ENCODE measurements at regions not wholly inside any gene's neighbourhood (a gene's known extent, or its start where the extent isn't known, plus 50 kb on each side); places are given as distances from the start of the nearest gene placed in this dataset.
"Not testable (repeated sequence)": the region's sequence is repeated elsewhere in the genome, so short reads cannot be mapped to it uniquely, and the experiment has no call there.

GRCh38 chr14:105704492-105704891 lies 178.1 kb downstream of the TMEM121 start:
- not testable (repeated sequence) for H3K4me2 ChIP-seq; H3K36me3 ChIP-seq (ENCODE audit: insufficient read depth); H4K20me1 ChIP-seq (ENCODE audit: insufficient read depth); H3K79me2 ChIP-seq (ENCODE audit: insufficient read depth, low read depth); H3K27me3 ChIP-seq (ENCODE audit: insufficient read depth, low read depth); H3K27ac ChIP-seq; H3K4me3 ChIP-seq (IDR thresholded peaks at IDR 0.05; ENCODE audit: insufficient read depth, low read depth, low read length); H2AFZ ChIP-seq (ENCODE audit: low read depth); H3K9ac ChIP-seq
- peaks cover 27% of the 10 kb centered on the region for H3K4me1 ChIP-seq (ENCODE audit: low read depth, poor library complexity, severe bottlenecking)

- H3K4me1 ChIP-seq (ENCODE audit: low read depth, poor library complexity, severe bottlenecking), result peaks cover 17% of the 10 kb centered on the region
- not testable (repeated sequence) for H3K9ac ChIP-seq; H3K27me3 ChIP-seq (ENCODE audit: insufficient read depth, low read depth); H4K20me1 ChIP-seq (ENCODE audit: insufficient read depth); H3K36me3 ChIP-seq (ENCODE audit: insufficient read depth); H3K4me2 ChIP-seq; H2AFZ ChIP-seq (ENCODE audit: low read depth); H3K27ac ChIP-seq; H3K4me3 ChIP-seq (IDR thresholded peaks at IDR 0.05; ENCODE audit: insufficient read depth, low read depth, low read length); H3K79me2 ChIP-seq (ENCODE audit: insufficient read depth, low read depth)
Measured at GRCh38 chr14:105705512-105705861, 179.1 kb downstream of the TMEM121 start.

DNA sequence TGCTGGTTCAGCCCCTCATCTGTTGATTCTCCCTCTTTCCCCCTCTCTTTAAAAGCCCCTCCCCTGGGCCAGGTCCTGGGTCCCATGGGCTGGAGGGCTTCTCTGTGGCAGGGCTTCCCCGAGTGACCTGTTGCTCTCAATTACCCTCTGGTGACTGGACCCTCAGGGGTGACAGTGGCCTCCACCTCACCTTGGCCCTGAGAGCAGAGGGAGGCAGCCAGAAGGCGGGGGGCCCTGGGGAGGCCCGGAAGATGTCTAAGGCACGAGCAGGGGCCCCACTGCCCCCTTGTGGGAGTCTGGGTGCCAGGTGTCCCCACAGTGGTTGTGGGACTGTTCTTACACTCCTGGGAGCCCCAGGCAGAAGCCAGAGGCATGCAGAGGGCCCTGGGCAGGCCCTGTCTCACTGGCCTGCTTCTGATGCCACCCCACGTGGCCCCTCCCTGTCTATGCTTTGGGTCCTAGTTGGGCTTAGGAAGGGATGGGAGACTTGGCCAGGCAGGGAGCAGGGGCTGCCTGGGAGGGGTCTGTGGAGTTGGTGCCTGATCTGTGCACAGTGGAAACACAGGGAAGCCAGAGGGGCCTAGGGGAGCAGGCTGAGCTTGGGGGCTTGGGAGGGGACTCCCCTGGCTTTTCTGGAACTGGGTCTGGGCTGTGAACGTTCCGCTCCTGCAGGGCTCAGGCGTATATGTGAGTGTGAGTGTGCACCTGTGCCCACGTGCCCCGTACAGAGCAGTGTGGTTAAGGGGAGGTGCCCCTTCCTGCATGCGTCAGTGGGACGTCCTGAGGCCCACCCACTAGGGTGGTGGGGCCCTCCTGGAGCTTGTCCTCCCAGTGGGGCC lies 179.7 kb downstream of the TMEM121 start:
- not testable (repeated sequence) for H3K4me2 ChIP-seq; H3K9ac ChIP-seq; H3K4me3 ChIP-seq (IDR thresholded peaks at IDR 0.05; ENCODE audit: insufficient read depth, low read depth, low read length); H3K27me3 ChIP-seq (ENCODE audit: insufficient read depth, low read depth); H4K20me1 ChIP-seq (ENCODE audit: insufficient read depth); H3K27ac ChIP-seq; H3K79me2 ChIP-seq (ENCODE audit: insufficient read depth, low read depth); H3K36me3 ChIP-seq (ENCODE audit: insufficient read depth); H2AFZ ChIP-seq (ENCODE audit: low read depth)
- peaks cover 15% of the 10 kb centered on the region for H3K4me1 ChIP-seq (ENCODE audit: low read depth, poor library complexity, severe bottlenecking)

DNA sequence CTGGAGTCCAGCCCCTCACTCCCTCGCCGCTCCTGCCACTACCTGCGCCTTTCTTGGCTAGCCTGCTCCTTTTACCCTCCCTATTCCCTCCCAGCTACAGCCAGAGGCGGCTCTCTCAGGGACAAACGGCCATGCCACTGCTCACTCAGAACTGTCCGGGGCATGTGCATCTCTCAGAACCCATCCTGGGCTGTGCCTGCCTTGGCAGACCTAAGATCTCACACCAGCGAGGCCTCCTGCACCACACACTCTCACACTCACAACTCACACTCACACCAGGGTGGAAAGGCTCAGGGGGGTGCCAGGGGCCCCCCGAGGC lies 180.3 kb downstream of the TMEM121 start:
- H3K4me3 ChIP-seq (IDR thresholded peaks at IDR 0.05; ENCODE audit: insufficient read depth, low read depth, low read length); H4K20me1 ChIP-seq (ENCODE audit: insufficient read depth); H2AFZ ChIP-seq (ENCODE audit: low read depth); H3K27ac ChIP-seq; H3K27me3 ChIP-seq (ENCODE audit: insufficient read depth, low read depth); H3K79me2 ChIP-seq (ENCODE audit: insufficient read depth, low read depth); H3K9ac ChIP-seq; H3K4me2 ChIP-seq; H3K36me3 ChIP-seq (ENCODE audit: insufficient read depth): not testable (repeated sequence)
- peaks cover 11% of the 10 kb centered on the region for H3K4me1 ChIP-seq (ENCODE audit: low read depth, poor library complexity, severe bottlenecking)

DNA sequence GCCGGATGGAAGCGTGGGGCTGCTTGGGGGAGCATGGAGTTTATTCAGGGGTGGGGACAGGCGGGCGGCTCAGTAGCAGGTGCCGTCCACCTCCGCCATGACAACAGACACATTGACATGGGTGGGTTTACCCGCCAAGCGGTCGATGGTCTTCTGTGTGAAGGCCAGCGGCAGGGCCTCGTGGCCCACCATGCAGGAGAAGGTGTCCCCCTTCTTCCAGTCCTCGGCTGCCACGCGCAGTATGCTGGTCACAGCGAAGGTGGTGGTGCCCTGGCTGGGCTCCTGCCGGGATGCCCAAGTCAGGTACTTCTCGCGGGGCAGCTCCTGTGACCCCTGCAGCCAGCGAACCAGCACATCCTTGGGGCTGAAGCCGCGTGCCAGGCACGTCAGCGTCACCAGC lies 180.7 kb downstream of the TMEM121 start:
- H4K20me1 ChIP-seq (ENCODE audit: insufficient read depth); H3K9ac ChIP-seq; H3K27me3 ChIP-seq (ENCODE audit: insufficient read depth, low read depth); H3K4me3 ChIP-seq (IDR thresholded peaks at IDR 0.05; ENCODE audit: insufficient read depth, low read depth, low read length); H3K79me2 ChIP-seq (ENCODE audit: insufficient read depth, low read depth); H3K4me2 ChIP-seq; H3K36me3 ChIP-seq (ENCODE audit: insufficient read depth); H2AFZ ChIP-seq (ENCODE audit: low read depth); H3K4me1 ChIP-seq (ENCODE audit: low read depth, poor library complexity, severe bottlenecking); H3K27ac ChIP-seq: not testable (repeated sequence)

GRCh38 chr14:105707723-105708151 lies 181.4 kb downstream of the TMEM121 start:
- not testable (repeated sequence) for H3K9ac ChIP-seq; H2AFZ ChIP-seq (ENCODE audit: low read depth); H3K79me2 ChIP-seq (ENCODE audit: insufficient read depth, low read depth); H3K36me3 ChIP-seq (ENCODE audit: insufficient read depth); H3K27me3 ChIP-seq (ENCODE audit: insufficient read depth, low read depth); H4K20me1 ChIP-seq (ENCODE audit: insufficient read depth); H3K4me2 ChIP-seq; H3K4me1 ChIP-seq (ENCODE audit: low read depth, poor library complexity, severe bottlenecking); H3K4me3 ChIP-seq (IDR thresholded peaks at IDR 0.05; ENCODE audit: insufficient read depth, low read depth, low read length); H3K27ac ChIP-seq

DNA sequence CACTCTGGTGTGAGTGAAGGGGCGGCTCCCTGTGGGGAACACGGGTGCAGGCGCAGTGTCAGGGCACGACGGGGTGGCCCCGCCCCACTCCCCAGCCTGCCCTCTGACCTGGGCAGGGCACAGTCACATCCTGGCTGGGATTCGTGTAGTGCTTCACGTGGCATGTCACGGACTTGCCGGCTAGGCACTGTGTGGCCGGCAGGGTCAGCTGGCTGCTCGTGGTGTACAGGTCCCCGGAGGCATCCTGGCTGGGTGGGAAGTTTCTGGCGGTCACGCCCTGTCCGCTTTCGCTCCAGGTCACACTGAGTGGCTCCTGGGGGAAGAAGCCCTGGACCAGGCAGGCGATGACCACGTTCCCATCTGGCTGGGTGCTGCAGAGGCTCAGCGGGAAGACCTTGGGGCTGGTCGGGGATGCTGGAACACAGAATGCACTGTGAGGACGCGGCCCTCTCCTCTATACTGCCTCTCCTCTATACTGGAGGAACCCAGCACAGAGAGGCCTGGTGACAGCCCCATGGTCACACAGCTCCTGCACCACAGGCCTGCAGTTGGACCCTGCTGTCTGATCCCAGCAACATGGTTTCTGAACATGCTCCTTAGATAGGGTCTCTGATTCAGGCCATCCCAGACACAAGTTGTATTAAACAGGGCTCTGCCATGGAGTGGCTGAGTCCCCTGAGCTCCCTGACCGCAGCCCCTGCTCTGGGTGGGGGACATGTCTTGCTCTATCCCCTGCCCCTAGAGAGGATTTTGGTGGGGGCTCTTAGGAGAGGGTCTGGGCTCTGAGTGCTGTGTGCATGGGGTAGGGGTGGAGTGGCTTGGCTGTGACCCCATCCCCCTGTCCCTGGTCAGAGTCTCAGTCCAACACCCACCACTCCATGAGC lies 182.1 kb downstream of the TMEM121 start:
- H2AFZ ChIP-seq (ENCODE audit: low read depth); H3K9ac ChIP-seq; H3K4me3 ChIP-seq (IDR thresholded peaks at IDR 0.05; ENCODE audit: insufficient read depth, low read depth, low read length); H3K4me2 ChIP-seq; H3K27ac ChIP-seq; H3K36me3 ChIP-seq (ENCODE audit: insufficient read depth); H4K20me1 ChIP-seq (ENCODE audit: insufficient read depth); H3K27me3 ChIP-seq (ENCODE audit: insufficient read depth, low read depth); H3K4me1 ChIP-seq (ENCODE audit: low read depth, poor library complexity, severe bottlenecking); H3K79me2 ChIP-seq (ENCODE audit: insufficient read depth, low read depth): not testable (repeated sequence)
